OCI-LY1 (cell line): ENCODE measurements at regions not wholly inside any gene's neighbourhood (a gene's known extent, or its start where the extent isn't known, plus 50 kb on each side); places are given as distances from the start of the nearest gene placed in this dataset.

Experiments
- CTCF ChIP-seq: fragments of 200-600 bp; sonication (generic), shearing (Covaris generic); IDR thresholded peaks from 2 replicates; pipeline ENCODE4 v1.5.1; 2017; ENCODE audit warnings: mild to moderate bottlenecking, antibody characterized with exemption, low read length, moderate library complexity, mixed read lengths
- EZH2 ChIP-seq: fragments of 200-600 bp; sonication (generic), shearing (Covaris generic); IDR thresholded peaks from 2 replicates; pipeline ENCODE4 v1.8.0; 2017; ENCODE audit warnings: borderline replicate concordance, mixed run types, mild to moderate bottlenecking, antibody characterized with exemption, low read length, moderate library complexity, mixed read lengths

GRCh38 chr5:108581026-108581425 lies 166.7 kb upstream of the FER start:
- TF ChIP-seq EZH2 (no peak), CTCF (no peak)
